Dermis blood vessel endothelial cell (primary cell): ENCODE measurements at regions not wholly inside any gene's neighbourhood (a gene's known extent, or its start where the extent isn't known, plus 50 kb on each side); places are given as distances from the start of the nearest gene placed in this dataset.

Source experiments
- DNase-seq: peaks from one replicate; pipeline ENCODE4 v3.0.0; 2010

- no peak for DNase-seq
These were observed 91.2 kb upstream of the ERCC6L2 start for GRCh38 chr9:95784318-95784717.

GRCh38 chr9:95783426-95783975 is 92.0 kb upstream of the ERCC6L2 start:
- no peak for DNase-seq

GRCh38 chr9:95780751-95781150 is 94.7 kb upstream of the ERCC6L2 start:
- DNase-seq: no peak

- no peak for DNase-seq
These were observed 95.4 kb upstream of the ERCC6L2 start for GRCh38 chr9:95780121-95780520.

GRCh38 chr9:95779597-95779996 is 95.9 kb upstream of the ERCC6L2 start:
- DNase-seq: peak; percentile 10

GRCh38 chr9:95778957-95779356 is 96.5 kb upstream of the ERCC6L2 start:
- no peak for DNase-seq

GRCh38 chr9:95777136-95777535 is 98.4 kb upstream of the ERCC6L2 start:
- no peak for DNase-seq

- DNase-seq: no peak
These were observed 99.3 kb upstream of the ERCC6L2 start for GRCh38 chr9:95776176-95776575.

- DNase-seq: no peak
These were observed 100.3 kb upstream of the ERCC6L2 start for GRCh38 chr9:95775191-95775590.

GRCh38 chr9:95773053-95773418 is 102.5 kb upstream of the ERCC6L2 start:
- DNase-seq: no peak

- DNase-seq: no peak
These were observed 103.0 kb upstream of the ERCC6L2 start for GRCh38 chr9:95772320-95773052.

GRCh38 chr9:95771556-95772246 is 103.8 kb upstream of the ERCC6L2 start:
- DNase-seq: no peak

- no peak for DNase-seq
These were observed 104.8 kb upstream of the ERCC6L2 start for GRCh38 chr9:95770653-95771131.

GRCh38 chr9:95769909-95770433 is 105.5 kb upstream of the ERCC6L2 start:
- no peak for DNase-seq

GRCh38 chr9:95769473-95769872 is 106.0 kb upstream of the ERCC6L2 start:
- DNase-seq: no peak

GRCh38 chr9:95766906-95767305 is 108.6 kb upstream of the ERCC6L2 start:
- no peak for DNase-seq

- DNase-seq: no peak
These were observed 110.8 kb upstream of the ERCC6L2 start for GRCh38 chr9:95764533-95765319.

- DNase-seq: no peak
These were observed 111.5 kb upstream of the ERCC6L2 start for GRCh38 chr9:95763983-95764382.

GRCh38 chr9:95763006-95763405 is 112.5 kb upstream of the ERCC6L2 start:
- DNase-seq: no peak

- DNase-seq: no peak
These were observed 113.2 kb upstream of the ERCC6L2 start for GRCh38 chr9:95762322-95762721.

GRCh38 chr9:95760791-95761190 is 114.7 kb upstream of the ERCC6L2 start:
- no peak for DNase-seq

- DNase-seq: no peak
These were observed 118.1 kb upstream of the ERCC6L2 start for GRCh38 chr9:95757439-95757838.

GRCh38 chr9:95756986-95757385 is 118.5 kb upstream of the ERCC6L2 start:
- DNase-seq: peak; percentile 72
